Neural cell (in vitro differentiated cells): ENCODE measurements at regions not wholly inside any gene's neighbourhood (a gene's known extent, or its start where the extent isn't known, plus 50 kb on each side); places are given as distances from the start of the nearest gene placed in this dataset.

ENCODE experiments used
- H2AFZ ChIP-seq: fragments of 200-600, 300-800 bp; sonication (generic), shearing (Covaris generic); 2 replicates; pipeline ENCODE4 v1.6.0; 2014; ENCODE audit warnings: low read depth, mild to moderate bottlenecking, antibody characterized with exemption, low read length, moderate library complexity
- H3F3A ChIP-seq: fragments of 200-600 bp; shearing (Covaris generic); 2 replicates; pipeline ENCODE4 v1.6.1; 2016; ENCODE audit warnings: mild to moderate bottlenecking, moderate library complexity, mixed read lengths, antibody characterized with exemption, low read length; ENCODE audit not compliant: insufficient read depth, poor library complexity, severe bottlenecking
- H3K27ac ChIP-seq: fragments of 200-600, 300-800 bp; sonication (generic), shearing (Covaris generic); 2 replicates; pipeline ENCODE4 v1.5.1; 2014; ENCODE audit warnings: mild to moderate bottlenecking, low read length, moderate library complexity
- H3K27me3 ChIP-seq: fragments of 300-800, 200-600 bp; sonication (generic), shearing (Covaris generic); 2 replicates; pipeline ENCODE4 v1.6.0; 2014; ENCODE audit warnings: mild to moderate bottlenecking, low read depth, low read length, moderate library complexity; ENCODE audit not compliant: insufficient read depth
- H3K36me3 ChIP-seq: fragments of 300-800, 200-600 bp; sonication (generic), shearing (Covaris generic); 2 replicates; pipeline ENCODE4 v1.5.1; 2014; ENCODE audit warnings: mild to moderate bottlenecking, antibody characterized with exemption, low read length, moderate library complexity; ENCODE audit not compliant: insufficient read depth
- H3K4me2 ChIP-seq: fragments of 300-800, 200-600 bp; sonication (generic), shearing (Covaris generic); 2 replicates; pipeline ENCODE4 v1.6.0; 2014; ENCODE audit warnings: mild to moderate bottlenecking, low read length
- H3K4me3 ChIP-seq: fragments of 300-800, 200-600 bp; sonication (generic), shearing (Covaris generic); 2 replicates; pipeline ENCODE4 v1.5.1; 2014; ENCODE audit warnings: mild to moderate bottlenecking, low read length, moderate library complexity
- H3K79me2 ChIP-seq: fragments of 200-600 bp; shearing (Covaris generic); replicated peaks from 2 replicates; pipeline ENCODE4 v1.6.0; 2014; ENCODE audit warnings: mild to moderate bottlenecking, low read length, moderate library complexity; ENCODE audit not compliant: insufficient read depth
- H3K9ac ChIP-seq: fragments of 300-800, 200-600 bp; sonication (generic), shearing (Covaris generic); 2 replicates; pipeline ENCODE4 v1.6.1; 2016; ENCODE audit warnings: mild to moderate bottlenecking, low read length, mixed read lengths
- H3K9me2 ChIP-seq: fragments of 200-600 bp; shearing (Covaris generic); 2 replicates; pipeline ENCODE4 v1.6.1; 2016; ENCODE audit warnings: mild to moderate bottlenecking, low read length, mixed read lengths; ENCODE audit not compliant: insufficient read depth
- H3K9me3 ChIP-seq: fragments of 200-600, 300-800 bp; sonication (generic), shearing (Covaris generic); 2 replicates; pipeline ENCODE4 v1.6.1; 2016; ENCODE audit warnings: mild to moderate bottlenecking, mixed run types, low read length, moderate library complexity, mixed read lengths
- H4K20me1 ChIP-seq: fragments of 200-600 bp; shearing (Covaris generic); 2 replicates; pipeline ENCODE4 v1.6.1; 2016; ENCODE audit warnings: mild to moderate bottlenecking, mixed run types; ENCODE audit not compliant: insufficient read depth
- CTCF ChIP-seq: fragments of 450-650 bp; IDR thresholded peaks from 2 replicates; pipeline ENCODE4 v1.5.1; 2014; ENCODE audit warnings: antibody characterized with exemption, mild to moderate bottlenecking, moderate library complexity; ENCODE audit not compliant: poor library complexity, severe bottlenecking
- EP300 ChIP-seq: fragments of 450-650 bp; conservative IDR thresholded peaks from 2 replicates; pipeline ENCODE4 v1.6.1; 2014; ENCODE audit warnings: antibody characterized with exemption, mild to moderate bottlenecking, moderate library complexity; ENCODE audit not compliant: poor library complexity, severe bottlenecking
- EZH2 ChIP-seq: fragments of 200-600, 300-800 bp; shearing (Covaris generic), sonication (generic); IDR thresholded peaks from 2 replicates; pipeline ENCODE4 v1.6.1; 2014; ENCODE audit warnings: antibody characterized with exemption, low read length, borderline replicate concordance, mild to moderate bottlenecking; ENCODE audit not compliant: insufficient read depth, poor library complexity, severe bottlenecking
- MXI1 ChIP-seq: fragments of 450-650 bp; conservative IDR thresholded peaks from 2 replicates; pipeline ENCODE4 v1.6.1; 2014; ENCODE audit warnings: antibody characterized with exemption, mild to moderate bottlenecking; ENCODE audit not compliant: poor library complexity, severe bottlenecking
- POLR2AphosphoS5 ChIP-seq: IDR thresholded peaks from 2 replicates; pipeline ENCODE4 v1.6.1; 2012
- RAD21 ChIP-seq: fragments of 450-650 bp; conservative IDR thresholded peaks from 2 replicates; pipeline ENCODE4 v1.6.1; 2014; ENCODE audit warnings: antibody characterized with exemption, mild to moderate bottlenecking, moderate library complexity
- REST ChIP-seq: IDR thresholded peaks from 2 replicates; pipeline ENCODE4 v1.6.1; 2012; ENCODE audit warnings: borderline replicate concordance
- SMC3 ChIP-seq: fragments of 450-650 bp; conservative IDR thresholded peaks from 2 replicates; pipeline ENCODE4 v1.6.1; 2014; ENCODE audit warnings: antibody characterized with exemption, mild to moderate bottlenecking, moderate library complexity; ENCODE audit not compliant: poor library complexity
- TAF1 ChIP-seq: IDR thresholded peaks from 2 replicates; pipeline ENCODE4 v1.6.1; 2012; ENCODE audit warnings: low read depth

- Histone ChIP-seq H4K20me1 (no peaks in the 10 kb centered on the region), H3K4me2 (no peak overlapping the region), H3K9me3 (no peaks in the 10 kb centered on the region), H3K36me3 (no peaks in the 10 kb centered on the region), H3K27me3 (no peaks in the 10 kb centered on the region), H3F3A (no peaks in the 10 kb centered on the region), H3K9ac (no peak overlapping the region), H2AFZ (no peak overlapping the region), H3K4me3 (no peak overlapping the region), H3K9me2 (no peaks in the 10 kb centered on the region), H3K79me2 (no peaks in the 10 kb centered on the region), H3K27ac (no peak overlapping the region)
- TF ChIP-seq EZH2 (no peak), CTCF (no peak), POLR2AphosphoS5 (no peak), MXI1 (no peak), EP300 (no peak), REST (no peak), TAF1 (no peak), SMC3 (no peak), RAD21 (no peak)
Observed at GRCh38 chr5:30108051-30108450, 1085.4 kb upstream of the CDH6 start.

GRCh38 chr5:30106596-30106995 lies 1086.9 kb upstream of the CDH6 start:
- no peak for TF ChIP-seq SMC3
- no peak for TF ChIP-seq RAD21
- no peak for TF ChIP-seq EZH2
- no peak for TF ChIP-seq EP300
- no peak for TF ChIP-seq REST
- TF ChIP-seq POLR2AphosphoS5: no peak
- no peak for TF ChIP-seq CTCF
- TF ChIP-seq MXI1: no peak
- TF ChIP-seq TAF1: no peak
- H3K27ac ChIP-seq: no peak overlapping the region
- no peak overlapping the region for H3K4me3 ChIP-seq
- H4K20me1 ChIP-seq: no peaks in the 10 kb centered on the region
- no peaks in the 10 kb centered on the region for H3K27me3 ChIP-seq
- H3K4me2 ChIP-seq: no peak overlapping the region
- no peak overlapping the region for H3K9ac ChIP-seq
- no peaks in the 10 kb centered on the region for H3K79me2 ChIP-seq
- H3K36me3 ChIP-seq: no peaks in the 10 kb centered on the region
- H3F3A ChIP-seq: no peaks in the 10 kb centered on the region
- H3K9me2 ChIP-seq: no peaks in the 10 kb centered on the region
- no peak overlapping the region for H2AFZ ChIP-seq
- no peaks in the 10 kb centered on the region for H3K9me3 ChIP-seq
